Chondrocyte (in vitro differentiated cells): ENCODE measurements at regions not wholly inside any gene's neighbourhood (a gene's known extent, or its start where the extent isn't known, plus 50 kb on each side); places are given as distances from the start of the nearest gene placed in this dataset.

Experiments
- DNase-seq: peaks from one replicate; pipeline ENCODE4 v3.0.0; 2021; ENCODE audit warnings: mixed read lengths, low spot score
- H3K27ac Mint-ChIP-seq: one replicate; pipeline ENCODE4 v1.8.0; 2021; ENCODE audit warnings: mild to moderate bottlenecking, moderate library complexity, mixed read lengths; ENCODE audit not compliant: unreplicated experiment
- H3K27me3 Mint-ChIP-seq: 2 replicates; pipeline ENCODE4 v1.8.0; 2021; ENCODE audit warnings: low read depth, mixed read lengths
- H3K36me3 Mint-ChIP-seq: 2 replicates; pipeline ENCODE4 v1.8.0; 2021; ENCODE audit warnings: low read depth, mixed read lengths
- H3K4me1 Mint-ChIP-seq: 2 replicates; pipeline ENCODE4 v1.8.0; 2021; ENCODE audit warnings: low read depth, mild to moderate bottlenecking, mixed read lengths
- H3K4me3 Mint-ChIP-seq: one replicate; pipeline ENCODE4 v1.8.0; 2021; ENCODE audit warnings: mild to moderate bottlenecking, moderate library complexity, mixed read lengths; ENCODE audit not compliant: unreplicated experiment
- H3K9me3 Mint-ChIP-seq: 2 replicates; pipeline ENCODE4 v1.8.0; 2021; ENCODE audit warnings: low read depth, mixed read lengths
- TF ChIP-seq, protein P1 (sequence below): fragments of 200-600 bp; sonication (generic); IDR thresholded peaks from 2 replicates; pipeline ENCODE4 v1.5.0; 2021; ENCODE audit warnings: antibody characterized with exemption, mild to moderate bottlenecking, moderate library complexity

DNA sequence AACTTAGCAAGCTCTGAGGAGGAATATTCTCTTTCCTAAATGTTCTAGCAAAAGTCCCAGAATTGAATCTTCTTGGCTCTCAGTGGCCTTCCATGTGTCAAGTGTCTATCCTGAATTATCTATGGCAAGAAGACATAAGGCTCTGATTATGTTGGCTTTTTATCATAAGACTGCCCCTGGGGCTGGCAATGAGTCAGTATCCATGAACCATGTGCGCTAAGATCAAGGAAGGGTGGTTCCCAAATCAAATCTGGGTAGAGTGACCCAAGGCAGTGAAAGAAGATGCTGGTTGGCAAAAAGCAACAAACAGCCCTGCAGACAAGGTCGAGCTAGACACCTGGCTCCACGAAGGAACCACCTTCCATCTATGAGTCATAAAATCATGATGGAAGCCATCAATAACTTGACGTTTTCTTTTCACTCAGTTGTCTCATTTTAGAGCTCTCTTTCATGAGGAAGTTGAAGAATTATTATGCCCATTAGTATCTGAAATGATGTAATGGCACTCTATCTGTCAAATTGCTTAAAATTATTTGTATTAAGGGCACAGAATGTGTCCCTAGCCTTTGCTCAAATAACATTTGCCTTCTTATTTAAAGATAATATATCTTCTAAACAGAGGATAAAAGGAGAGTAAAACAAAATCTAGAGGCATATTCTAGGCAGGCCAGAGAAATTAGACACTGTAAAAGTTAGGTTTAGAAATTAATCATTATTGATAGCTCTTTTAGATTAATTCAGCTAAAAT lies 657.7 kb upstream of the GOT2 start:
- Mint-ChIP-seq H3K36me3 (no peaks in the 10 kb centered on the region), H3K27me3 (peaks cover 3% of the 10 kb centered on the region), H3K4me3 (no peak overlapping the region), H3K27ac (no peak overlapping the region), H3K9me3 (no peaks in the 10 kb centered on the region), H3K4me1 (no peaks in the 10 kb centered on the region)
- no peak for DNase-seq
- TF ChIP-seq, protein P1, sequence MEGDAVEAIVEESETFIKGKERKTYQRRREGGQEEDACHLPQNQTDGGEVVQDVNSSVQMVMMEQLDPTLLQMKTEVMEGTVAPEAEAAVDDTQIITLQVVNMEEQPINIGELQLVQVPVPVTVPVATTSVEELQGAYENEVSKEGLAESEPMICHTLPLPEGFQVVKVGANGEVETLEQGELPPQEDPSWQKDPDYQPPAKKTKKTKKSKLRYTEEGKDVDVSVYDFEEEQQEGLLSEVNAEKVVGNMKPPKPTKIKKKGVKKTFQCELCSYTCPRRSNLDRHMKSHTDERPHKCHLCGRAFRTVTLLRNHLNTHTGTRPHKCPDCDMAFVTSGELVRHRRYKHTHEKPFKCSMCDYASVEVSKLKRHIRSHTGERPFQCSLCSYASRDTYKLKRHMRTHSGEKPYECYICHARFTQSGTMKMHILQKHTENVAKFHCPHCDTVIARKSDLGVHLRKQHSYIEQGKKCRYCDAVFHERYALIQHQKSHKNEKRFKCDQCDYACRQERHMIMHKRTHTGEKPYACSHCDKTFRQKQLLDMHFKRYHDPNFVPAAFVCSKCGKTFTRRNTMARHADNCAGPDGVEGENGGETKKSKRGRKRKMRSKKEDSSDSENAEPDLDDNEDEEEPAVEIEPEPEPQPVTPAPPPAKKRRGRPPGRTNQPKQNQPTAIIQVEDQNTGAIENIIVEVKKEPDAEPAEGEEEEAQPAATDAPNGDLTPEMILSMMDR, result no peak

DNA sequence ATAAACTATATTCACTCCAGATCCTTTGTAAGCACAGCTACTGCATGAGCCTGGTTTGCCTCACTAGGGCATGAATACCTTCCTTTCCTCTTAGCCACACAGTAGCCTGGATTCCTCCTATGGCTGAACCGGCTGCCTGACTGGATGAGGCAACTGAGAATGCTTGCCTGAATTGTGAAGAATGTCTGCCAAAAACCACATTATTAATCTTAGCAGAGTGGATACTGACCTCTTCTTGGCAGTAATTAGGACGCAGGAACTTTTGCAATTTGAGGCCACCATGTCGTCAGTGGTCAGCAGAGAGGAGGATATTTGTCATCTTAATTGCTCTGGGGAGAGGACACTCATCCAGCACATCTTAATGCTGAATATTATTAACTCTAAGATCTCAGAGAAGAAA lies 651.8 kb upstream of the GOT2 start:
- no peaks in the 10 kb centered on the region for H3K9me3 Mint-ChIP-seq
- no peaks in the 10 kb centered on the region for H3K36me3 Mint-ChIP-seq
- no peak overlapping the region for H3K4me3 Mint-ChIP-seq
- no peak for DNase-seq
- no peak overlapping the region for H3K27ac Mint-ChIP-seq
- H3K27me3 Mint-ChIP-seq, result peaks cover 3% of the 10 kb centered on the region
- TF ChIP-seq, protein P1, result no peak
- peaks cover 5% of the 10 kb centered on the region for H3K4me1 Mint-ChIP-seq

DNA sequence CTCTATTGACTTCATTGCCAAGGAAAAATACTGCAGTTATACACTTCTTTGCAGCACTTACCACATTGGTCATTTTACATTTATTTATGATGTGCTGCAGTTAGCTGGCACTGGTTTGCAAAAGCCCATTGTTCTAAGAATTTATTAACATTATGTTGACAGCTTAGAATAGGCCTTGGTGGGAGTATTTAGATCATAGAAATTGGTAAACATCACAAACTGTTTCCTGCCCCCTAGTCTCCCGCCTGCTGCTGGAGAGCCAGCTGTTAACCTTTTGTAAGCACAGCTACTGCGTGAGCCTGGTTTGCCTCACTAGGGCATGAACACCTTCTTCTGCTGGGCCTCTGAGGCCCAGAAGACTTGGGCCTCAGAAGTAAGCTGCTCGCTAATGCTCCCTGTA lies 651.4 kb upstream of the GOT2 start:
- no peak overlapping the region for H3K4me3 Mint-ChIP-seq

DNA sequence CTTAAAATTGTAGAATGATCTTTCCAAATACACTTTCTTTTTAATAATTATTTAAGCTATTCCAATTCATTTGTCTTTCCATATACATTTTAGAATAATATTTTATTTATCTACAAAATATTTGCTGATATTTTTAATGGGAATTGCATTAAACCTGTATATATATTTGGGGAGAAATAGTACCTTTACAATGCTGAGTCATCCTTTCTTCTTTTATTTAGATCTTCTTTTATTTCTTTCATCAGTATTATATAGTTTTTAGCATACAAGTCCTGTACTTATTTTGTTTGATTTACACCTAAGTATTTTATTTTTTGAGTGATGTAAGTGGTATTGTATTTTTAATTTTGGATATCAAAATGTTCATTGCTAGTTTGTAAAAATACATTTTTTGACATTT lies 639.5 kb upstream of the GOT2 start:
- Mint-ChIP-seq H3K9me3 (no peaks in the 10 kb centered on the region), H3K36me3 (no peaks in the 10 kb centered on the region), H3K27me3 (peaks cover 4% of the 10 kb centered on the region), H3K27ac (no peak overlapping the region), H3K4me3 (no peak overlapping the region), H3K4me1 (no peaks in the 10 kb centered on the region)
- no peak for DNase-seq
- TF ChIP-seq, protein P1, result no peak

More for the DNA sequence above, 651.4 kb upstream of the GOT2 start:
- TF ChIP-seq, protein P1, result no peak
- Mint-ChIP-seq H3K36me3 (no peaks in the 10 kb centered on the region), H3K9me3 (no peaks in the 10 kb centered on the region), H3K27ac (no peak overlapping the region), H3K27me3 (no peaks in the 10 kb centered on the region), H3K4me1 (peaks cover 5% of the 10 kb centered on the region)
- DNase-seq, result no peak

DNA sequence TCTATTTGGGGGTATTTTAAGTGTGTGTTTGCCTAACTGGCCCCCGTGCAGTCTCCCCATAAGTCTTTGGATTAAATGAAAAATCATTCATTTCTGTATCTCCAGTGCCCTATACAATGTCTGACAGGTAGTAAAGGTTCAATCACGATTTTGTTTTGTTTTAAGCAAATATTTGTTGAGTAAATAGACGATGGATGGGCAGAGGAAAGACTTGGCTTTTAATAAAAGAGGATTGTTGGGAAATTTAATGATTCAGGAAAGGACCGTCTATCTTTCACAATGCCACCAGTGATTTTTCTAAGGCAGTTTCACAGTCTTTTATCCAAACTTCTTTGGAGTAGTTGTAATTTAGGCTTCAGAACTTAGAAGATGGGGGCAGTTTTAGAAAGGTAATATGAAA lies 636.6 kb upstream of the GOT2 start:
- H3K4me3 Mint-ChIP-seq, result no peak overlapping the region
- TF ChIP-seq, protein P1, result no peak
- no peaks in the 10 kb centered on the region for H3K9me3 Mint-ChIP-seq
- H3K27me3 Mint-ChIP-seq, result peaks cover 3% of the 10 kb centered on the region
- H3K27ac Mint-ChIP-seq, result no peak overlapping the region
- no peaks in the 10 kb centered on the region for H3K36me3 Mint-ChIP-seq
- no peaks in the 10 kb centered on the region for H3K4me1 Mint-ChIP-seq
- no peak for DNase-seq
